ENCODE measurements at regions not wholly inside any gene's neighbourhood (a gene's known extent, or its start where the extent isn't known, plus 50 kb on each side); places are given as distances from the start of the nearest gene placed in this dataset.

DNA sequence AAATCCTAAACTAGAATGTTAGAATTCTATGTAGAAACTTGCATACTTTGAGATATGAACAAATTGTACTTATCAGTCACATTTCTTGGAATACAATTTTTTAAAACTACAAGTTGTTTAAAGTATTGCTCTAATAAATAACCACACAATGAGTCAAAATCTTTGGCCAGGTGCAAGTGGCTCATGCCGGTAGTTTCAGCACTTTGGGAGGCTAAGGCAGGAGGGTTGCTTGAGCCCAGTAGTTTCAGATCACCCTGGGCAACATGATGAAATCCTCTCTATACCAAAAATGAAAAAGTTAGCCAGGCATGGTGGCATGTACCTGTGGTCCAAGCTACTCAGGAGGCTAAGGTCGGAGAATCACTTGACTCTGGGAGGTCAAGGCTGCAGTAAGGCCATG, 257.8 kb downstream of the COX7C start:
- no peak for DNase-seq (ENCODE audit: low read depth in 2 of 2, low spot score in 1 of 2)

DNA sequence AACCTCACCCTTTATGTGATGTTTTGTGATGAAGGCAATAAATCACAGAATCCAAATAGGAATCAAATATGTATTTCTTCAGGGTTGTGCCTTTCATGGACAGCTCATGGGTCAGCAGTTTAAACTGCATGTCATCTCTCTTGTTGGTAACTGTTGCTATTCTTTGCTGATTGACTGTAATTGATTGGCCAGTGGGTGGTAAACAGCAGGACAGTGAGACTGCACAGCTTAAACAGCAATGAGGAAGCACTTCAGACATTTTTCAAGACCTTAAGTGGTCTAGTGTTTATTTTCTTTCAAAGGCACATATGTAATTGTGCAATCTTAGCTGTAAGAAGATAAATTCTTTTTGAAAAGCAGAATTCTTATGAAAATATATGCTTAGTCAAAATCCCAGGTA, 260.5 kb downstream of the COX7C start:
- DNase-seq (ENCODE audit: low read depth in 2 of 2, low spot score in 1 of 2), result no peak

DNA sequence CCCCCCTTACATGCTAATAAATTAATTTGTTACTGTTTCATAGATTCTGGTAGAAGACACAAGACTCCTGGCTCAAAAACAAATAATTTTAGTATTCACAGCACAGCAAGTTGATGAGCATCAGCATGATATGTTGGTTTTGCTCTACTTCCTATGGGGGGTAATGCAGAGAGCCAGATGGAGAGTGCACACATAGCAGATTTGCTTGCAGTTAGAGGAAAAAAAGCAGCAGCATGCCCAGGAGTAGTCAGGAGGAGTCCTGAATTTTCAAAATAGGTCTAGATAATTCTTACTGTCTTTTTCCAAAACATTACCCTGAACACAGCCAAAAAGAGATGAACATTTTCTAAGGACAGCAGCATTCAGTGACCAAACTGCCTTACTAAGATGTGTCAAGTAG, 261.3 kb downstream of the COX7C start:
- DNase-seq (ENCODE audit: low read depth in 2 of 2, low spot score in 1 of 2), result no peak

DNA sequence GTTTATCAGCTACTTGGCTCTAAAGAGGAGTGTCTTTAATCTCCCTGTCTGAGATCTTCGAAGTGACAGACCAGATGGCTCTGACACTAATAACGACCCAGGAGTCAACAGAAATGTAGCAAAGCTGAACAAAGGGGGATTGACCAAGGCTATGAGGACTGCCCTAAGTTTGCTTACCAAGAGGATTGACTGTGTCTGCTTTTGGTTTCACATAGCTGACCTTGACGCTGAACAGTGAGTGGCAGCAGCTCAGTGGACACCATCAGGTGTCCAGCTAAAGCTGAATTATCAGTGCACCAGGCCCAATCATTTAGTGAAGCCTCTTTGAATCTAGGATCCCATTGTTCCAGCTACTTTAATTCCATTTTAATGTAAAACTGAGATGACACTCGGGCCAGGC, 262.6 kb downstream of the COX7C start:
- no peak for DNase-seq (ENCODE audit: low read depth in 2 of 2, low spot score in 1 of 2)

DNA sequence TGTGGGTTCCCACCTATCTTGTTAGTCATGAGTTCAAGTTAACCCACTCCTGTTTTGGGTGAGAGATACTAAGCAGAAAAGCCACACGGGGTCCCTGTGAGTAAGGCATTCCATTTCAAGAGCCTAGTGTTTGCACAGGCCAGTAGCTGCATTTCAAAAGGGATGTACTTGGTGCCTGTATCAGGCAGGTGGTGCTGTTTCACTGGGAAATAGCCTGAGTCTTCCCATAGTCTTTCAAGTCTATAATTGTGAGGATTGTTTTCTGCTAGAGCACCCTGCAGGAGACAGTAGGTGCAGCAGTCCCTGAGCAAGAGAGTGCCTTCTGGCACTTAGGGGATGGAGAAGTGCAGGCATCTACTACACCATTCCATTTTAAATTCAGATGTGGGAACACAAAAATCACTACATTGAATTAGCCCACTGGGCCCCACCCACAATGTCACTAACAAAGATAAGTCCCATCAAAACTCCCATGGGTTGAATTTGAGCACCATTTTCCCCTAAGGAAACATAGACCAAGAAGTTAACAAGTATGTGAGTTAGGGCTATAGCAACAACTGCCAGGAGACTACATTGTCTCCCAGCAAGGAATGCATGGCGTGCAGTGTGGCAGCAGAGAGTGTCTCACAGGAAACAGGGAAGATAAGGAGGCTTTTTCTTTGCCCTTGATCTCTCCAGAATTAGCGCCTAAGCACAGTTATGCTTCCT, 263.2 kb downstream of the COX7C start:
- no peak for DNase-seq (ENCODE audit: low read depth in 2 of 2, low spot score in 1 of 2)

DNA sequence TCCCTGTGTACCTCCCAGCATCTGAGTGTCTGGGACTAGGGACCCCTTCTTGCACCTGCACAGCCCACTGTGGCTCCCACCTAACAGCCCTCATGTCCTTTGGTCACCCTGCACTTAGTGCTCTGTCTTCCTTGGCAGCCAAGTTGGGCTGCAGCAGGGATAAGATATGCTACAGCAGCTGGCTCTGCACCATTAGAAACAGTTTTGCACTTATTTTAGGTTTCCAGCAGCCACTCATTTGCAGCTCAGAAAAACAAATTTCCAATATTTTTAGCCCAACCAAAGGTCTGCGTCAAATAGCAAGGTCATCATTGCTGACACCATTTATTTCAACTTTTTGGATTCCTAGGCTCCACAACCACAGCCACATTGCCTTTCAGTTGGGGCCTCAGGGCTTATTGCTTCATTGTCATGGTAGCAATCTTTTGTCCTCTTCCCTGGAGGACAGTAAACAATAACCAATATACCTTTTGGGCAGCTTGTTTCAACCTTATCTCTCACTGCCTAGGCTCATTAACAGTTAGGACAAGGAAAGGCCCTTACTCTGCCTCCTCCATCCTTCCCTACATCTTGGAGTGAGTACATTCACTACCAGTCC, 263.9 kb downstream of the COX7C start:
- no peak for DNase-seq (ENCODE audit: low read depth in 2 of 2, low spot score in 1 of 2)

DNA sequence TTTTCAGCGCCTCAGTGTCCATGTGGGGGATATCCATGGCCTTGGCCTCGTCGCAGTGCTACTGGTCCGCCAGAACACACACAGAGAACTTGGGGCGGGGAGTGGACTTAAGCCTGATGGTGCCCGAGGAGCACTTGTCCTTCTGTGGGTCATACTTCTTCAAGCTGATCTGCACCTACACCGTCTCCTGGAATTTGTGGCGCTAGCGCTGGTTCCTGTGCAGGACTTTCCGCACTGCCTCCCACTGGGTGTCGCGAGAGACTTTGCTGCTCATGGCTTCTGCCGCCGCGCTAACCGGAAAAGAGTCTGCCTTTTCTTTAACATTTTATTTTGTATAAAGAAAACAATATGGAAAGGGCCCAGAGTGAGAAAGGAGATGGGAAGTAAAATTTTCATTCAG, 266.9 kb downstream of the COX7C start:
- no peak for DNase-seq (ENCODE audit: low read depth in 2 of 2, low spot score in 1 of 2)

DNA sequence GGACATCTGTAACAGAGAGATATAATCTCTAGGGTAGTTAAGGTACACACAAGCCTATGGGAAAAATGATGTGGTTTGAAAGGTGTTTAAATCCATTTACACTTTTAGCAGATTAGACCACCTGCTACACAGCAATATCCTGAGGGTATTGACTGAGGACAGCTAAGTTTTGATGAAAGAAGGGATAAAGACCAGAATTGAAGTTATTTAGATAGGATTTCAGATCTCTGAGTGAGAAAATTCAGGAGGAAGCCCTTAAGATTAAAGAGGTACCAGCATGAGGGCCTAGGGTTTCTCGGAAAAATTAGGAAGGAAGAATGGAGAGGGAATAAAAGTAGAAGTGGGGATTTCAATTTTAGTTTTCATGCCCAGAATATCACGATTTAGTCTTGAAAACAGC, 267.3 kb downstream of the COX7C start:
- DNase-seq (ENCODE audit: low read depth in 2 of 2, low spot score in 1 of 2), result no peak

DNA sequence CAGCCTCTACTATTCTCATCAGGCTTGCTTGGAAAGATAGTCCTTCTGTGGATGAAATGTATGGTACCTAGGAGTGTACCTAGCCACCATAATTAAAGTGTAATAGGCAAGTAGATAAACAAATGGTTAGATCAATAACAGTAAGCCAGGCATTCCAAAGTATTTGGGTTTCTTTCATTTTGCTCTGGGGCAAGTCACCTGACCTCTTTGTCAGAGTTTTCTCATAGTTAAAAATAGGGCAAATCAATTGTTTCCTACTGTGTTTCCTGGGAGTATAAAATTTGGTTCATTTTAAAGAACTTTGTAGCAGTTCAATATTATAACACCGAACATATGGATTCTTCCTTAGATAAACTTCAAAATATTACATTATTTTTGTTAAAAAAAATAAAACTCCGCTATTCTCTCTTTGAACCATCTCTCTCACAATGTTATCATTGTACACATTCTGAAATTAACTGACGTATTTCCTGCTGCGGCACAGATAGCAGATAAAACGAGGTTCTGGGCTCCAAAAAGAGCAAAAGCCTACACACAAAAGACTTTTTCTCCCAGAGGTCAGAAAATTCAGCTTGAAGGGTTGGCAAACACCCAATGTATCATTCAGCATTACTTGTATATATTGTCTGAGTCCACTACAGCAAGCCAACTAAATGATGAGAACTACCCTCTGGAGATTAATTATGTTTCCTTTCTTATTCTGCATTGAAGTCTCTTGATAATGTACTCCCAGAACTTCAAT, 267.9 kb downstream of the COX7C start:
- no peak for DNase-seq (ENCODE audit: low read depth in 2 of 2, low spot score in 1 of 2)

DNA sequence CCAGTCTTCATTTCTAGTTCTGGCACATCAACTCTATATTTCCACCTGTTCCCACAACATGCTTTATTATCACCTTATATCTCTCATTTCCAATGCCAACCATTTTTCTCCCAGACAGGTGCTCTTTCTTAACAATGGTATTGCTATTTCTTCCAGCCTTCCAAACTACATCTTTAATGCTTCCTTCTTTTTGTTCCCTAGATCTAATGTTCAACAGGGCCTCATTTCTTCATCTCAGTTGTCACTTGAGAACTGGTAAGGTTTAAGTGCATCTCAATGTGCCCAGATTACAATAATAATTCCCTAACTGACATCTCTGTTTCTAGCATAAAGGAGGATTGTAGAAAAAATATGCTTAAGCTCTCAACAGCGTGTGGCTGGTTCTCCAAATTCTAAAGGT, 272.6 kb downstream of the COX7C start:
- no peak for DNase-seq (ENCODE audit: low read depth in 2 of 2, low spot score in 1 of 2)

DNA sequence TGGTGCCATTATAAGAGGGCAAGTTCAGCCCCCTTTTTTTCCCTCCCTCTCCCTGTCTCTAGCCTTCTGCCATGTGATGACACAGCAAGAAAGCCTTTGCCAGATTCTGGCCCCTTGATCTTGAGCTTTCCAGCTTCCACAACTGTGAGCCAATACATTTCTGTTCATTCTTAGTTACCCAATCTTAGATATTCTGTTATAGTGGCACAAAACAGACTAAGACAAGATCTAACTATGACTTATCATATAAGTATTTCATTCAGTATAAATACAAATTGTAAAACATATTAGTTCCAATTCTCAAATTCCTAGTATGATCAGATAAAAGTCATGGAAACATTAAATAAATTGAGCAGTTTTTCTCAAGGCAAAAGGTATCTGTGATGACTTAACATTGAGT, 276.3 kb downstream of the COX7C start:
- no peak for DNase-seq (ENCODE audit: low read depth in 2 of 2, low spot score in 1 of 2)

DNA sequence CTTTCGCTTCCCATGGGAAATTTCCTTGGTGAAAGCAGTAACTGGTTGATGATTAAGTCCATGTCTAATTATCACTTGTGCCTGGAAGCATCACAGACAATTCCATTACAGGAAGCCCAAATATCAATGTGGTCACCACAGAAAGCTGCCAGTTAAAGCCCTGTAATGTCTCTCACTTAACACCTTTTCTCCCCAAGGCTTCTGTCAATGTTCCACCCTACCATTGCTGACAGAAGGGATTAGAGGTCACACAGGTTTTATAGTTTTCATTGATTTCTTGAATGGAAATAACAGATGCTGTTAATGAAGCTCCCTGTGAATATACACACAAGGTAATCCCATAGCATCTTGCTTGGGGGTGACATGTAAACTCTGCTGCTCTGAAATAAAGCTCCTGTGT, 279.2 kb downstream of the COX7C start:
- no peak for DNase-seq (ENCODE audit: low read depth in 2 of 2, low spot score in 1 of 2)

DNA sequence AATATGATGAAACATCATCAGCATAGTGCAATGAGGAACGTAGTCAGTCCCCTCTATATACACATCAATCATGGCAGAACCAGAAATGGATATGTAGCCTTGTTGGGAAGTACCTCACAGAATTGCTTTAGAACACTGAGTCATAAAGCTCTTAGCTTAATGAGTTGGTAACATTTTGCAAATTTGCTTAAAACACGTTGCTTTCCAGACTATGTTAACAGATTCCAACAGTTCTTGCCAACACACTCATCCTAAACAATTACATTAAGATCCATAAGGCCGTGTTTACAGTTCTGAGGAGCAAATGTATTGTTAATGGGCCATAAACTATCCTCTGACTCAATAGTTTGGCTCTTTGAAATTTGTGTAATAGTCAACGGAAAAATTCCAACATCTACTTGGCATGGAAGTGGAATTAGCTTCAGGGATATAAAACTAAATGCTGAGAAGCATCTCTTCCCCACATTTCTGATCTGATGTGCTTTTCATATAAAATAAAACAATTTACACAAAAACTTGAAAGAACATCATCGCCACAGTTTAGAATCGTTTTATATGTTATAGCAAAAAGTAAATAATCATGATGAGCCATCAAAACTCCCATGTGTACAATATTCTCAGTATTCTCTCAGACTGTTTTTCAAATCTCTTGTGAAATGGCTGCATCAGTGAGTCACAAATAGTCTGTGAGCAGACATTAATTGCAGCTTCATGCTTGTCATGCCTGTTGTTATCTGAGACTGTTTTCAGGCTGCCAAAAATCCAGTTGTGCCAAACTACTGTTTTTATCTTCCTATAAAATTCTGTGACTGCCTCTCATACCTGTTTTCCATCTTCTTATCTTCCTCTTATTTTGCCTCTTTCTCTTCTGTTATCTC, 291.9 kb downstream of the COX7C start:
- no peak for DNase-seq (ENCODE audit: low read depth in 2 of 2, low spot score in 1 of 2)

DNA sequence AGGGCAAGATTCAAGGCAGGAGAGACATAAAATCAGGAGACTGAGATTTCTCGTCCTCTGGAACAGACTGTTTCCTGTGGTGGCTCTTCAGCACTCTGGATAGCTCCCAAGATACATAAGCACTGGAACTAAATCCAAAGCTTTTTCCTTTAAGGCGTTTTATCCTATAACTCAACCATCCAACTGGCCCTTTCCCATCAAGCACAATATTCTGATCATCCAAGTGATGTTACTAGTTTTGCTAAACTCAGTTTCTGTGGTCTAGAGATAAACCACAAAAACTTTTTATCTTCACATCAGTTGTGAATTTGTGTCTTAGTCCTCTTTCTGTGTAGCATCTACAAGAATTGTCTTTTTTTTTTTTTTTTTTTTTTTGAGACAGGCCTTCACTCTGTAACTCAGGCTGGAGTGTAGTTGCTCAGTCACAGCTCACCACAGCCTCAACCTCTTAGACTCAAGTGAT, 299.4 kb downstream of the COX7C start:
- no peak for DNase-seq (ENCODE audit: low read depth in 2 of 2, low spot score in 1 of 2)

DNA sequence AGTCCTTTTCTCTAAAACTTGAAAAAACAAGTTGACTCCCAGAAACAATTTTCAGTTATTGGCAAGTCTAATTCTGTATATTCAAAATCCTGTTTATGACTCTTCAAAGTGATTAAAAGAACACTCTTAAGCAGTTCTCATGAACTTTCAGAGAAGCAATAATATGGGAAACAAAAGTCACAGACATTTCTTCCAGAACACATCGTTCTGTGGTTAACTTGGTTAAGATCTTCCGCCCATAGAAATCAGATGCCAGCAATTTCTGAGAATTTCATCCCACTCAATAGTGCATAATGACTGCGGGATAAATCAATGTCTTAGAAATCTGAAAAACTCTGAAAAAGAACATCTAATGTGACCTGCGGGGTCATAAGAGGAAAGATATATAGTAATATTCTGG, 300.5 kb downstream of the COX7C start:
- no peak for DNase-seq (ENCODE audit: low read depth in 2 of 2, low spot score in 1 of 2)

DNA sequence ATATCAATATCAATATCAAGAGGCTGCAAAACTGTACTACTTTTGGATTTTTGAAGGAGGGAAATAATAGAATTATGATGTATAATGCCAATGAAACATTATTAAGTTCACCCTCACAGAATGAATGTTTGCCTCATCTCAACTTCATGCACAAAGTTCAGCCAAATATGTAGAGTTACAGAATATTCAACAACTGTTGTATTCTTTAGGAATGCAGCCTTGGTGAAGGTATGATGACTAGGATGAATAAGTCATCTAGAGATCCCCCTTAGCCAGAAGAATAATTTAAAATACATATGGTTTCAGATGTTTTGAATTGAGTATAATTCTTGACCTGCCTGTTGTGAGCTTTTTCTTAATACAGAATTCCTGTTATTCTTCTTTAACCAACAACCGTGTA, 308.3 kb downstream of the COX7C start:
- no peak for DNase-seq (ENCODE audit: low read depth in 2 of 2, low spot score in 1 of 2)

DNA sequence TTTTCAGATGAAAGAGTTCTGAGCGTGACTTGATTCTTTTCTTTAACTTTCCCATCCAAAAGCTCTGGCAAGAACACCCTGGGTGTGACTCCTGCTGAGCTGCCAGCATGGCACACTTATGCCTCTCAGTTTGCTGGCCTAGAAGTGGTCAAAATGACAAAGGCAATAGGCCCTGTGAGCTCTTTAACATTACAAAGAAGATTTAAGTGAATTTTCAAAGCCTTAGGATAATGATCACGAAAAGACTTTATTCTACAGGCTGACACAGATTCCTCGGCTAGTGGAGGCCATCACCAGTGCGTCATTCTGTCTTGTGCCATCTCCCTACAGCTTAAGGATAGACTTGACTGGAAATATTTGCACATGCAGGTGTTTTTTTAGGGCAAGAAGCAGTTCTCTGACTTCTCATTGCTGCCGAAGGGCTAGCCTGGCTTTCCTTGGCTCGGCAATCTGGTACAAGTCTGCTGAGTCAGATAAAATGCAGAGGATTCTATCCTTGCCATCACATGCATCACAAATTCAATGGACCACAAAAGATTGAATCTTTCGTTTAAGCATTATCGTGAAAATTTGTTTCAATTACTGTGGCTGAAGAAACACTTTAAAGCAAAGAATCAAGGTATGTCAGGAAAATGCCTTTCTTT, 311.5 kb downstream of the COX7C start:
- DNase-seq (ENCODE audit: low read depth in 2 of 2, low spot score in 1 of 2), result no peak

DNA sequence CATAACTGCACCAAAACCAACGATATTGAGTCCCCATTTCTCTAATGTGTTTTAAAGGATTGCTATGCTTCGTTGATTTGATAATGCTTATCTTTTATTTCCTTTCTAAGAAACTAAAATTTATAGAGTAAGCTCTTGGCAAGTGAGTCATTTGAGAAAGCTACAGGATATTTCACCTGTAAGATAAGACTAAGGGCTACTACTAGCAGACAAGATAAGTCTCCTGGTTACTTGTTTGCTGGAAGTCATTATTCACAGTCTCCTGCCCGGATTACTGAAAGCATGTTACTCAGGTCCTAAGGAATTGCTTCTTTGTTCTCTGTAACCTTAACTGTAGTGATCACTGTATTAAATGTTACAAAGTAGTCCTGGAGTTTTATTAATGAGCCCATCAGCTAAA, 315.9 kb upstream of the RASA1 start:
- no peak for DNase-seq (ENCODE audit: low read depth in 2 of 2, low spot score in 1 of 2)

DNA sequence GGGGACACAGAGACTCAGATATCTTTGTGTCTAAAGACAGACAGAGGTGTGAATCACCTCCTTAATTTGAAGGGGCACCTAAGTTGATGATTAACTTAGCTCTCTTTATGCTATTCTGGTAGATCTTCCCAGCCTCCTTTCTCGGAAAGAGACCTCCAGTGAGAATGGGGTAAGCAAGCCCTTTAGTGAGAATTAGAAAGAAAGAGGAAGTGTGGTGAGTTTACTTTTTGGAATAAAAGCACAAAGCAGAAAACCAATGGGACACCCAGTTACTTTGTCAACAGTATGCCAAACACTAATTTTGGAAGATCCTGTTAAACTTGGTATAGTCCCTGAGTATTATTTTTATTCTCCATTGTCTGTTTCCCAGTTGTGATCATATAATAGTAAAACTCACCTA, 302.8 kb upstream of the RASA1 start:
- no peak for DNase-seq (ENCODE audit: low read depth in 2 of 2, low spot score in 1 of 2)

DNA sequence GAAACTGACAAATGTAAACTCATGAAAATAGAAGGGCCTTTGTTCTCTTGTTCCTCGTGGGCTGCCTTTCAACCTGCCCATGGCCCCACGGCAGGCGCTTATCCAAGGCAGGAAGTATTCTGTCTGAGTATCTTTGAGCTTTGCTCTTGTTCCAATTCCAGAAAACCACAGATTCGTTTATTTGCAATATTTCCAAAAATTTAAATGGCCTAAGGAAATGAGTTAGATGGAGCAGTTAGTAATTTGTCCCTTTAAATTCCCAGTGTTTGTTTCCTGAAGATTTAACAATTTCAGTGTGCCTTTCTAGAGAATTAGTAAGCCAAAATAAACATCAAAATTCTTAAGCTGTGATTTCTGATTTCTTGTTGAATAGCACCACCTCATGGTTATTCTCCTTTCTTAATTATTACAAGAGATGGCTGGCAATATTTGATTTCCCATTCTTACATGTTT, 299.4 kb upstream of the RASA1 start:
- DNase-seq (ENCODE audit: low read depth in 2 of 2, low spot score in 1 of 2), result no peak

DNA sequence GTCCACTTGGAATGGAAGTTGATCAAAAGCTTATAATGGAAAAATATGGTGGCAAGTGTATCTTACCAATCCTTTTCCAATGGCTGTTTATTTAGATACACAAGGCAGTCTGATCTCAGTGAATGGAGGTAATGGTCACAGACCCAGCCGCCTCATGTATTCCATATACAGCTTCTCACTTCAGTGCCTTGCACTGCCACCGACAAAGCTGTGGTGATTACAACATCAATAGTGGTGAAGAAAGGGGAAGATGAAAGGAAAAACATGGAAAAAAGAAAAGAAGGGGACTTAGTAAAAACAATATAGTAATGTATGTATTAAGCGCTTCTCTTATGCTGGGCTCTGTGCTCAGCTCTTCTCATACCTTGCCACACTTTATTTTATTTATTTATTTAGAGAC, 297.3 kb upstream of the RASA1 start:
- no peak for DNase-seq (ENCODE audit: low read depth in 2 of 2, low spot score in 1 of 2)
